GM21367 (cell line): ENCODE measurements at regions not wholly inside any gene's neighbourhood (a gene's known extent, or its start where the extent isn't known, plus 50 kb on each side); places are given as distances from the start of the nearest gene placed in this dataset.
A peak's percentile ranks its signal among the peaks of the same experiment; 100 is the strongest.

Experiments used
- ATAC-seq: cut with Tn5 transposase; IDR thresholded peaks from one replicate; pipeline ENCODE4 v1.9.1; 2021; ENCODE audit not compliant: unreplicated experiment

DNA sequence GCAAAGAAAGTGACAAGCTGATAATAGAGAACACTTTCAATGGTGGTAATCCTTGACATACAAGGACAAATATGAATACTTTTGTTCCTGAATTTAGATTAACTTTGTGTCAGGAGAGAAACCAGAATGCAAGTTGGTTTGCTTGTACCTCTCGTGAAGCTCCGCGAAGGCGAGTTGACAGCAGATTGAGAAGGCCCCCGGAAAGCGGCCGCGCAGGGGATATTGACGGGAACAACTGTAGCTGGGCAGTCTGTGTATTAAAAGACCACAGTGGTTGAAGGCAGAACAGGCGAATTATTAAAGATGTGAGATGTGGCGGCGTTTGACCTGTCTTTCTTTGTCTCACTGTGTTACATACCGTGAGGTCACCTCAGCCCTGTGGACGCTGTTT lies 175.8 kb upstream of the RALGAPA2 start:
- ATAC-seq: no peak

DNA sequence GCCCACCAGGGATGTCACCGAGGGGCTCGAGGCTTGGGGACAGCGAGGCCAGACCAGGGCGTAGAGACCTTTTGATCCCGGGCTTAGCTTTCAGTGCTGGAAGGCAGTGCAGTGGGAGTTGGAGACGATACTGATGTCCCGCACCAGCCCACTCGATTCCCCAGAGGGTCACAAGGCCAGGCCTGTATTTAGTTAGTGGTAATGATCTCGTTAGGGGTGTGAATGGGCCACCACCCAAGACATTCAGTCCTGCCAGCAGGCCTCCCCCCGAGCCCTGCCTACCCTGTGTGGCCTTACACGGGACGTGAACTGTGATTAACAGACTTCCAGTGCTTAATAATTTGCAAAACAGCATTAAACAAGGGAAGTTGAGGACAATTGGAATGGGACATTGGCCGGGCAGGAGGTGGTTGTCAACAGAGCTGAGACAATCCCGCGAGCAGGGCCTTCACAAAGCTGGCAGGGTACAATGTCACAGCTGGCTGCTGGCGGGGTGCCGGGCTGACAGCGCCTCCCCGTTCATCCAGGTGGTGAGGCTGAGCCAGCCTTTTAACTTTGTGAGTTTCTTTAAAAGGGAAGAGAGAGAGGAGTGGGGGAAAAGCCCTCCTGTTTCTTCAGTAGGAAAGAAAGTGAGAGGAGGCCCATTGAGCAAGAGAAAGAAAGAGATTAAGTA lies 175.3 kb upstream of the RALGAPA2 start:
- no peak for ATAC-seq

DNA sequence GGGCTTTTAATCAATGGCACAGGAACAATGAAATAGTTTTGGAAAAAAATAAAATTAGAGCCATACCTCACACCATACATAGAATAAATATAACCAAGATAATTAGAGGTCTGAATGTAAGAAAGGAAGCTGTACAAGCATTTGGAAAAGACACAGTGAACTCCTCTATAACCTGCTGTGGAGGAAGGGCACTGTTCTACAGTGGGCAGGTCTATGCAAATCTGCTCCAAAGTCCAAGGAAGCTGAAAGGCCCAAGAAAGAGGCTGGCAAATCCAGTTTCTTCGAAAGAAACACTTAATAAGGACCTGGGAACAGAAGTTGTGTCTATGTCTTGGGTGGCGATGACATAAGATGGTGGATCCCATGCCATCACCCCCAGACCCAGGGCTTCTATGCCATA lies 169.4 kb upstream of the RALGAPA2 start:
- ATAC-seq: no peak

DNA sequence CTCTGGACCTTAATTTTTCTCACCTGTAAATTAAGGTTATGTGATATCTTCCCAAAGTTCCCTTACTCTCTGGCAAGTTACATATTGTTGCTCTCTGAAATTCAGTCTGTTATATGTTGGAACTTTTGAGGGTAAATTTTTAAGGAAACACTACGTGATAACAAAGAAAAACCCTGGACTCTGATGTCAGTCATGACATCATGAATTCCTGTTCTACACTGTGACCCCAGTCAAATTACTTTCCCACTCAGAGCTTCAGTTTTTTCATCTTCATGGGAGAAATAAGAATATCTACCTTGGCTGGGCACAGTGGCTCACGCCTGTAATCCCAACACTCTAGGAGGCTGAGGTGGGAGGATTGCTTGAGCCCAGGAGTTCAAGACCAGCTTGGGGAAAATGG lies 164.6 kb upstream of the RALGAPA2 start:
- ATAC-seq: no peak

DNA sequence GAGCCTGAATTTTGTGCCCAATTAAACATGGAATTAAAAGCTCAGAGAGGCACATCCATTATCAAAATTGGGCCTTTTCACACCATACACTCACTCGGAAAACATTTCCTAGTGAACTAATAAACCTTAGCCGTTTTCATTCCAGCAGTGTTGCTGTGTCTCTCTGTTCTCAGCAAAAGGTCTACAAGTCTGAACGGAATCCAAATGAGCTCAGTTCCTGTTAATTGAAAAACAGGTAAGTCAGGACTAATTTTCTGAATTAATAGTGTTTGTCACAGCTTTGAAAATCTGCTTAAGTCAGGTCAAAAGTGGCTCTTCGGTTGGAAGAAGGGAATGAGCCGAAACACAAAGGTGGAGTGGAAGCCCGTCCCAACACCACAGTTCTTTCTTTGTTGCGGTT lies 163.3 kb upstream of the RALGAPA2 start:
- no peak for ATAC-seq

DNA sequence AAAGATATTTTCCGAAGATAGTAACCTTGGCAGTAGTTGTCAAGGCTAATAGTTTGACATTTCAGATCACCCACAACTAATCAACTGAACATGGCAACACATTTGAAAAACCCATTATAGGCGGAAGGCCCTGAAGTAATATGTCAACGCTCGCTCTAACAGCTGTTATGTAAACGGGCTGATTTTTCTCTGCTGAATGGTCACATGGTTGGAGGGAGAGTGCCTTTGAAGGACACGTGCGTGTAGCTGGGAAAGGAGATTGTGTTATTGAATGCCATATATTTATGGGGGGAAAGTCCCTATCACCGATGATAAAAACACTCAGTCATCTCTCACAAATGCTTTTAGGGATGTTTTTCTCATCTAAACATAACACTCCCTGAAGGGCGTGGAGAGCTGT lies 160.0 kb upstream of the RALGAPA2 start:
- ATAC-seq: no peak

DNA sequence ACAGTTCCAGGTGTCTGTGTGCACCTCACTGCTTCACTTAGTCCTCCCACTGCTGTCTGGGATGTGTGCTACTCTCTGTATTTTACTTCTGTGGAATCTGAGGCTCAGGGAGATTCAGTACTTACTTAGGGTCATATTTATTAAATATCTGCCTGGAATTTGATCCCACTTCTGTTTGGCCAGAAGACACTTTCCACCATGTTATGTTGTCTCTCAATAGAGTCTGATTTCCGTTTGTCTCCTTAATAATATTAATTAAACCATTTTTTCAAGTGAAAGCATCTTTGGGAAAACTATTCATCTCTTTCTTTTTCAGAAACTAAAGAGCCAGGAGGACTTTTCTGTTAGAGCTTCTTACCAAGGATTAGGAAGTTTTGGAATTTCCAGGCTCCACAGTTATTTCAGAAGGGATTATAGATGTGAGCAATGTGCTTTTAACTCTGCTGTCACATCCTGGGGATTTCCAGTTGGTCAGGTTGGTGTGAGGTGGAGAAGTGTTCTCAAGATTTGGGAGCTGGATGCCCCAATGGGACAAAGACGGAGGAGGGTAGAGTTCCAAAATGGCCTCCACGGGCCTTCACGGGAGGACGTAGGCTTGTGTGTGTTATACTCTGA lies 156.8 kb upstream of the RALGAPA2 start:
- ATAC-seq: no peak

DNA sequence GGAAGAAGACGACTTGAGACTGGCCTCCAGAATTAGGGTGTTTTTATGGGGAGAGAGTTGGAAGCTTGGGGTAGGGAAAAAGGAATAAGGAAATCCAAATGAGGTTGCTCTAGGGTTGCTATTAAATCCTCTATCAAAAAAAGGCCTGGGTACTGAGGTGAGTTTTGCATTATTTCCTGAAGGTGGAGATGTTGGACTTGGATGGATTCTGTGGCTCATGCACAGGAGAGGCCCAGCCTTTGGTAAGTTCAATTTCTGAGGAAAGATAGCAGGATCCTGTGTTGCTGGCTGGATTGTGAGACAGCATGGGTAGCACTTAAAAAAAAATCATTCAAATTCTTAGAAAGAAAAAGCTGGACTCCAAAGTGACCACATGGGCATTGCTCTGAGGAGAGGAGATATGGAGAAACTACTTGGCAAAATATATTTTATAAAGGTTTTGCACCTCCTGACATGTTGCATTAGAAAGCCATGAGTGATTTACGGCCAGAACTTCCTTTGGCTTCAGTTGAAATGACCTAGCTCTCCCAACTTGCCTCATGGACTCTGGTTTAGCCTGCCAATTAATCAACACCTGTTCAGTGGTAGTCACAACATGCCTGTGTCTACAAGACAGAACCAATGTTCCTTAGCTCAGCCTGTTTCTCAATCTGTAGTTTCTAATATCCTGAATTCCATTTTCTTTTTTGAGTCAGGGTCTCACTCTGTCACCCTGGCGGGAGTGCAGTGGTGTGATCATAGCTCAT lies 152.1 kb upstream of the RALGAPA2 start:
- ATAC-seq: no peak

DNA sequence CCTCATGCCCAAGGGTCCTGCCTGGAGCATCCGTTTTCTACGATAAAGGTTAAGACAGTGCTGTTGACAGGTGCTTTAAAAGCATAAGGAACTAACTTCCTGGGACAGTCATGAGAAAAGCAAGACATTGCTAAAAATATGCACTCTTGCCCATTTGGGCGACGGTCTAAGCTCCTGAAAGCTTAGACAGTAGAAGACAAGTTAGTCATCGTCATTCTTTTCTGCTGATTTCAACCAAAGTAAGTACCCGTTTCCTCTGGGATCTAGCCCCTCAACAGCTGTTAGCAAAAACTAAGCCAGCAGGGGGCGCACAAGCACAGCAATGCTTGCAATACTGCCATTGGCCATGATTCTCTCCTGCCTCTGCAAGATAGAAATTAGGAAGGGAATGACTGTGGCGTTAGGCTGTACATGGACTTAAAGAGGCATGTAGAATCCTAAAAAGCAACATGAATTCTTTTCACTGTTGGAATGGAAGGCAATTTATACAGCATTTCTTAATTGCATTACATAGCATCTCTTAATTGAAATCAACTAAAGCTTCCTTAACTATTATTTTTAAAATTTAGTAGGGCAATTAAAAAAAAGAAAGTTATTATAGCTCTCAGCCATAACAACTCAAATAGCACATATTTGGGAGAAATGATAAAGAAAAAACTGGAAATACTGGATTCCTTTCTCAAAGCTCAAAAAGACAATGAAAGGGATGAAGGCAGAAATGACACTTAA lies 147.8 kb upstream of the RALGAPA2 start:
- ATAC-seq: peak; percentile 85

DNA sequence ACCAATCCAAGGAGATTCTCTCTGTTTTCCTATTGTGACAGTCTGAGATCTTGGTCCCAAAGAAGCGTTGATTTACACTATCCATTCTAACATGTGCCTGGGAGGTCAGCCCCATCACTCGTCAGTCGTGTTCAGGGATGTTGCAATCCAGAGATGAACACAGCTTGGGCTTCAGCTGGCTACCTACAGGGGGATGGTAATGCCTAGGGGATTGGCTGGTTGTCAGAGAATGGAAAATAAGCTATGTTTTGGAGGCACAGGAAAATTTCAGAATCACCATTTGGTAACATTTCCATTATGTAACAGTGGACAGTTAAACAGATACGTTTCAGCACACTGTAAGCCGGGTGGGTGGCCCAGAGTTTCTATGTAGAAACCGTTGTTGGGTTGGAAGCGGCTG lies 147.1 kb upstream of the RALGAPA2 start:
- ATAC-seq: no peak

DNA sequence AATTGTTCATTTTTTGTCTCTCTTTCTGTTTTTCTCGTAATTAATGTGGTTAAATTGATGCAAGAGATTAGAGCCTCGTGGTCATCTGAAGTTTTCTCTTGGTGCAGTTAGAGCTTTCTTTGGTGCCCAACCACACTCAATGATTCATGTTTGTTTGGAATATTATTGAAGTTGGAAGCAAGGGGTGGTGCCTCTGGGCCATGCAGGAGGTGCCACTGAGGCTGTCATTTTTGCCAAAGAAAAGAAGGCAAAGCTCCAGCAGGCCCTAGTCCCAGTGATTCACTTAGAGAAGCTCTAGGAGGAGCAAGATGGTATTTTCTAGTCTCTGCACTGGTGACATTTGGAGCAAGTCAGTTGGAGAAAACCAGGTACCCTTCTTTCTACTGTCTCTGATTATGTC lies 144.5 kb upstream of the RALGAPA2 start:
- no peak for ATAC-seq

DNA sequence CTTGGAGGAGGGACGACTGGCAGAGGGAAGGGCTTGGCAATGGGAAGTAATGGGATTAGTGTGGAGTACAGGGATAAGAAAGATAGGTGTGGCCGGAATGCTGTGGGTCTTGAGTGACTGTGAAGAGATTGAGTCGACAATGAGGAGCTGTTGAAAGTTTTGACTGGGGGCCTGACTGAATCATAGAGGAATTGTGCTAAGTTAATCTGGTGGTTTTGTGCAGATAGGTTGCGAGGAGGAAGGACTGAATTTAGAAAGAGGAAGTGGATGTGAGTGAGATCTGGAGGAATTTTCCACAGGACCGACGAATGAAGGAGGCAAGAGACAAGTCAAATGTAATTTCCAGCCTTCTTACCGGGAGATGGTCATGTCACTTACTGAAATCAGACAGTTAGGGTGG lies 143.9 kb upstream of the RALGAPA2 start:
- no peak for ATAC-seq

DNA sequence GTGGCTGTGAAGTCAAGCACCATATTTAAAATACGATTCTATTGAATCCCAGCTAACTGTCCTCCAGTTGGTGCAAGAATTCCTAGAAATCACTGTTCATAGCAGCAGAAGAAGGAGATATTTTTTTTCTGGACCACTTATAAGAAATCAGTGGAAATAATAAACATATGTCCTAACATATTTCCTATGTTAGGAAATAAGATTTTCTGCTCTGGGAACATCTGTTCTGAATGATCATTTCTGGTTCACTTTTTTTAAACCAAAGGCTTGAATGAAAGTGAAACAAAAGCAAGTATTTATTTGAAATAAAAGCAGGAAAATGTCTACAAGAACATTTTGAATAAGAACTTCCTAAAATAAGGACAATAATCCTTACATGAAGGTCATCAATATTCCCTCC lies 138.9 kb upstream of the RALGAPA2 start:
- no peak for ATAC-seq

DNA sequence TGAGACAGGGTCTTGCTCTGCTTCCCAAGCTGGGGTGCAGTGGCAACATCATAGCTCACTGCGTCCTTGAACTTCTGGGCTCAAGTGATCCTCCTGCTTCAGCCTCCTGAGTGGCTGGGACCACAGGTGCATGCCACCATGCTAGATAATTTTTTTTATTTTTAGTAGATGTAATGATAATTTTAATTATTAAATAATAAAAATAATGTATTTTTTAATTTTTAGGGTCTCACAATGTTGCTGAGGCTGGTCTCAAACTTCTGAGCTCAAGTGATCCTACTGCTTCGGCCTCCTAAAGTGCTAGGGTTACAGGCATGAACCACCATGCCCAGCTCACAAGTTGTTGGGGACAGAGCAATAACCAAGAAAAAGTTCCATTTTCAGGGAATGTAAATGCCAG lies 138.0 kb upstream of the RALGAPA2 start:
- ATAC-seq: no peak

DNA sequence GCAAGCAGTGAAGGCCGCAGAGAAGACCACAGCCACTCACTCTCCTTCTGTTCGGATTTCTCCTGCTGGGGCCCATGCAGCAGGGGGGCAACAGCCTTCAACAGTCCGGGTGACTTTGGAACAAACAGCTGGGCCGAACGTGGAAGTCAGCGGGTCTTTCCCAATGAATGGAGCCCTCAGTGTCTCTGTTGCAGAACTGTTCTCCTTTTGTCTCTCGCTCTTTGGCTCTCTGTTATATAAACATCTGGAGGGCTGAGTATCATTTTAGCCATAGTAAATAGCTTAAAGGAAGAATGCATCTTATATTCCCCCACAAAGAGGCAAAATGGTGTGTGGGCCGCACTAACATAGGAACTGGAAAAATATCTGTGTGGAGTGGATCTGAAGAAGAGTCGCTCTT lies 136.7 kb upstream of the RALGAPA2 start:
- ATAC-seq: no peak

DNA sequence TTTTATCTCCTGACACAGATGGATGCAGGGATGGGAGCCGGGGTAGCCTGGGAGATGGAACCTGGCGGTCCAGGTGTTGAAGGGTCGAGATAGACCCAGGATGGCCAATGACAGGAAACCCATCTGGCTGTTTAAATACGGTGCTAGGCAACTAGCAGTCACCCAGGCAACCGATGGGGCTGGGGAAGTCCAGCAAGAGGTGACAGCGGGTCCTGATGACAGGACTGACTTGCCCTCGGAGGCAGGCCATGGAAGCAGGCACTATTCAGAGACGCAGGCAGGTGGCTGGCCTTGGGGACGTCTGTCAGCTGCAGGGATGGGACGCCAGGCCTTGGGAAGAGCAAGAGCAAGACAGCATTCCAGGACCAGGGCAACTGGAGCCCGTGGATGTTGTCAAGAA lies 135.4 kb upstream of the RALGAPA2 start:
- ATAC-seq: no peak

DNA sequence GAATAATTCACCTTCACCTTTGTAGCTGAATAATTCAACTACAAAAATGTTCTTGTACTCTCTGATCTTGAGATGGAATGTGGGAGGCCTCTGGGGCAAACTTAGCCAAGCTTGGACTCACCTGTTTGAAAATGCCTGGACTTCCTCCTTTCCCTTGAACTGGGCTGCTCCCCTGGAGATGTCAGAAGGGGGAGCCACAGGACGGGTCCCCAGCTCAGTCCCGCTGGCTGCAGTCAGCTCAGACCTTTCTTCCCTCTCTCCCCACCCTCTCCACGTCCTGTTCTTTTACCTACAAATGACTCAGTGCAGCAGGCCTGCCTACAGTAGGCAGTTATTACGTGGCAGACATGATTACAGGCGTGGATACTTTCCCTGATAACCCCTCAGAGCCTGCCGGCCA lies 131.5 kb upstream of the RALGAPA2 start:
- ATAC-seq: no peak

DNA sequence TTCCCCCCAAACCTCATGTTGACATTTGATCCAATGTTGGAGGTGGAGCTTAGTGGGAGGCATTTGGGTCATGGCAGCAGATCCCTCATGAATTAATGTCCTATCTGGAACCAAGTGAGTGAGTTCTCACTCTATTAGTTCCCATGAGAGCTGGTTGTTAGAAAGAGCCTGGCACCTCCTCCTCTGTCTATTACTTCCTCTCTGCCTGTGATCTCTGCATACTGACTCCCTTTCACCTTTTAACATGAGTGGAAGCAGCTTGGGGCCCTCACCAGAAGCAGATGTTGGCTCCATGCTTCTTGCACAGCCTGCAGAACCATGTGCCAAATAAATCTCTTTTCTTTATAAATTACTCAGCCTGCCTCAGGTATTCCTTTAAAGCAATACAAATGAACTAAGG lies 127.3 kb upstream of the RALGAPA2 start:
- no peak for ATAC-seq

DNA sequence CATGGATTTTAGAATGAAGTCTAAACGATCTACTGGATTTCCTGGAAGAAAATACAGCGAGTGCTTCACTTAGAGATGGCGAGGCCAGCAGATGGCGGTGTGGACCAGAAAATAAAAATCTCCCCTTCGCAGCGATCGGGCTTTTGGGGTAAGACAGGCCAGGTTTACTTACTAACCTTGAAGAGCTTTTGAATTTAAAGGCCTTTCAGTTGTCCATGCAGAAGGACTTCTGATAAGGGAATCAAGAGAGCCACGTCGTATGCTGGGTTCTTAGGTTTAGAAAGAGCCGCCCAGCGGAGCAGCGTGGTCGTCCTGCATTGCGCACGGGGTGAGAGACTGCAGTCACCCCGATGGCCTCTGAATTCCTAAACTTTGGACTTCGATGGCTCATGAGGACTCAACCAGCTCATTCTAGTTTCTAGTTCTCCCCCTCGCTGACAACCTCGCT lies 125.2 kb upstream of the RALGAPA2 start:
- no peak for ATAC-seq

DNA sequence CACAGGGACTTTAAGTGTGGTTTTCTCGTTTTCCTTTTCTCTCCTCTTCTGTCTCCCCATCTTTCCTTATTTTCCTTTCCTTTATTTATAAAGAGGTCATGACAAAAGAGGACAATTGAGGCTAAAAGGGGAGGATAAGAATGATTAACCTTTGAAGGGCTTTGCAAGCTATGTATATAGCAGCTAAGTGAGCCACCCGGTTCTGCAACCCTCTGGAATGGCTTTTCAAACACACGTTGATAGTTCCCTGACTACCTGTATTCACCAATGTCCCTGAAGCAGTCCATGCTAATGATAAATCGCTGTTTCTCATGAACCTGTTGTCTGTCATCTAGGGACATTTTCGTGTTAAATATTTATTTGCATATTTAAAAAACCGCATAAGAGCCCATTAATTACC lies 124.4 kb upstream of the RALGAPA2 start:
- ATAC-seq: no peak

DNA sequence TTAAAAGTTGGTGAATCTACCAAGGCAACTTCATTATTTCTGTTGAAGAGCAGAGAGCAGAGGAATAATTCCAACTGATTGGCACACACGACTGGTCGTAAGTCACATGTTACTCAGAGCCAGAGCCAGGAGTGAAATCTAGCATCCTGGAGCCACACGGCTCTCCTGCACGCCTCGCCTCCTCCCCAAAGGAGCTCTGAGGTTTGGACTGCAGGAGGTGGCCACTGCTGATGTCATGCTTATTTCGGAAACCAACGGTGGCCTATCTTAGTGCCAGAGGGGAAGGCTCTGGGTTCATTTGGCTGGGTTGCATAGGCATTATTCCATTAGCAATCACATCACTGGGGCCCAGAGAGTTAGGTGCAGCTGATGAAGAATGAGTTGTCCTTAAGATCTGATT lies 123.5 kb upstream of the RALGAPA2 start:
- no peak for ATAC-seq

DNA sequence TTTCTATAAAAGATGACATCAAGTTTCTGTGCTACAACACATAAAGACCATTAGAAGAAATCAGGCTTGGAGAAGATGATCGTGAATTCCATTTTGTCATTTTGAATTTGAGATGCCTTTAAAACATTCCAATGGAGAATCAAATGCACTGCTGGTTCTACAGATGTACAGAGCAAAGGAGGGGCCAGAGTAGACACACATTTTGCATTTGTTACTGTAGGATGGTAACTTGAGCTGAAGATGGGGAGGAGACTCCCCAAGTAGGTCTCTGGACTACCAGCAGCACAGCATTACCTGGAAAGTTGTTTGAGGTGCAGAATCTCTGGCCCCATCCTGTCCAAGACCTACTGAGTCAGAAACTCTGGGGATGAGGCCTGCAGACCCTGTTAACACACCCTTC lies 121.6 kb upstream of the RALGAPA2 start:
- no peak for ATAC-seq
